Upper lobe of left lung (tissue), 4 donors: ENCODE measurements at regions not wholly inside any gene's neighbourhood (a gene's known extent, or its start where the extent isn't known, plus 50 kb on each side); places are given as distances from the start of the nearest gene placed in this dataset.

Source experiments
- CTCF ChIP-seq, 6 experiments: fragments of 450-650 bp in 4 of 6; fragments of 200-600 bp in 2 of 6; sonication (generic) in 2 of 6; IDR thresholded peaks; one replicate each; pipeline ENCODE4 v1.5.1; 2016 to 2019; ENCODE audit warnings: antibody characterized with exemption in 6 of 6
- EP300 ChIP-seq, 4 donors: sonication (generic); formaldehyde crosslinking; IDR thresholded peaks; one replicate each; pipeline ENCODE4 v1.5.1; 2017; ENCODE audit warnings: antibody characterized with exemption in 4 of 4, control low read depth in 2 of 4
- POLR2A ChIP-seq, 4 donors: fragments of 450-650 bp; IDR thresholded peaks; one replicate each; pipeline ENCODE4 v1.5.1; 2016 to 2017; ENCODE audit warnings: antibody characterized with exemption in 4 of 4, mild to moderate bottlenecking in 2 of 4
- POLR2AphosphoS5 ChIP-seq, 2 donors: sonication (generic); formaldehyde crosslinking; IDR thresholded peaks; one replicate each; pipeline ENCODE4 v1.5.1; 2017; ENCODE audit warnings: antibody characterized with exemption in 2 of 2

GRCh38 chr5:74255692-74256392 lies 384.7 kb downstream of the ENC1 start:
- TF ChIP-seq CTCF (IDR thresholded peaks at IDR 0.05), result no peak
- TF ChIP-seq POLR2AphosphoS5 (IDR thresholded peaks at IDR 0.05), result no peak
- TF ChIP-seq POLR2A (IDR thresholded peaks at IDR 0.05), result no peak
- TF ChIP-seq EP300 (IDR thresholded peaks at IDR 0.05), result no peak
